GM19324 (cell line): ENCODE measurements at regions not wholly inside any gene's neighbourhood (a gene's known extent, or its start where the extent isn't known, plus 50 kb on each side); places are given as distances from the start of the nearest gene placed in this dataset.
A peak's percentile ranks its signal among the peaks of the same experiment; 100 is the strongest.

ENCODE experiments used
- ATAC-seq: cut with Tn5 transposase; IDR thresholded peaks from one replicate; pipeline ENCODE4 v1.9.1; 2021; ENCODE audit warnings: mild to moderate bottlenecking, moderate library complexity; ENCODE audit not compliant: unreplicated experiment, low FRiP score

GRCh38 chr7:81534446-81534845 is 235.4 kb downstream of the HGF start:
- ATAC-seq, result no peak

GRCh38 chr7:81533931-81534330 is 235.9 kb downstream of the HGF start:
- ATAC-seq, result no peak

- ATAC-seq, result no peak
Measured at GRCh38 chr7:81533426-81533825, 236.4 kb downstream of the HGF start.

- ATAC-seq, result no peak
Measured at GRCh38 chr7:81529785-81530184, 240.1 kb downstream of the HGF start.

- no peak for ATAC-seq
Measured at GRCh38 chr7:81527651-81528050, 242.2 kb downstream of the HGF start.

- no peak for ATAC-seq
Measured at GRCh38 chr7:81526971-81527370, 242.9 kb downstream of the HGF start.

- ATAC-seq, result no peak
Measured at GRCh38 chr7:81525841-81526240, 244.0 kb downstream of the HGF start.

GRCh38 chr7:81519886-81520285 is 250.0 kb downstream of the HGF start:
- ATAC-seq, result no peak

- no peak for ATAC-seq
Measured at GRCh38 chr7:81516898-81517297, 252.9 kb downstream of the HGF start.

- ATAC-seq, result no peak
Measured at GRCh38 chr7:81515009-81515408, 254.8 kb downstream of the HGF start.

- ATAC-seq, result no peak
Measured at GRCh38 chr7:81514546-81514945, 255.3 kb downstream of the HGF start.

GRCh38 chr7:81510122-81510521 is 259.7 kb downstream of the HGF start:
- no peak for ATAC-seq

- ATAC-seq, result no peak
Measured at GRCh38 chr7:81507221-81507620, 262.6 kb downstream of the HGF start.

- no peak for ATAC-seq
Measured at GRCh38 chr7:81506609-81507008, 263.2 kb downstream of the HGF start.

- no peak for ATAC-seq
Measured at GRCh38 chr7:81503771-81504170, 266.1 kb downstream of the HGF start.

- ATAC-seq, result no peak
Measured at GRCh38 chr7:81503336-81503735, 266.5 kb downstream of the HGF start.

- ATAC-seq, result no peak
Measured at GRCh38 chr7:81501220-81501619, 268.6 kb downstream of the HGF start.

GRCh38 chr7:81500631-81501030 is 269.2 kb downstream of the HGF start:
- ATAC-seq, result no peak

GRCh38 chr7:81499262-81500116 is 270.4 kb downstream of the HGF start:
- peak; percentile 84 for ATAC-seq

GRCh38 chr7:81498176-81498575 is 271.7 kb downstream of the HGF start:
- ATAC-seq, result no peak

- ATAC-seq, result no peak
Measured at GRCh38 chr7:81492910-81493309, 276.9 kb downstream of the HGF start.

- ATAC-seq, result no peak
Measured at GRCh38 chr7:81492240-81492639, 277.6 kb downstream of the HGF start.

- no peak for ATAC-seq
Measured at GRCh38 chr7:81491573-81491972, 278.3 kb downstream of the HGF start.
